ENCODE measurements at regions not wholly inside any gene's neighbourhood (a gene's known extent, or its start where the extent isn't known, plus 50 kb on each side); places are given as distances from the start of the nearest gene placed in this dataset.

DNA sequence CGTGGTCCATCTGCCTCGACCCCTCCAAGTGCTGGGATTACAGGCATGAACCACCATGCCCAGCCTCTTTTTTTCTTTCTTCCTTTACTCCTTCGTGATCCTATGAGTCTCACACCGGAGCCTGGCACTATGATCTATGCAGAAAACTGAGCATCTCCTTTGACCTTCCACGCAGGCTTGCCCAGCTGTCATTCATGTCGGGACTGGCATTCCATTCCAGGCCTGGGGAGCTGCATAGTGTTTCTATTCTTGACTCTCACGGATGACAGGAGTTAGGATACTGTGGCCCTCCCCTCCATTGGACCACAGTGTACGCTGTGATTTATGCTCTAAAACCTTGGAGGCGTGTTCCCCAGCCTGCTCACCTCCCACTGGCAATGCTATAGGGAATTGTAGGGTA lies 611.8 kb downstream of the BRD1 start:
- TF ChIP-seq GATA2 (IDR thresholded peaks at IDR 0.05; ENCODE audit: low read depth, low read length), result no peak
- TF ChIP-seq GATA3 (IDR thresholded peaks at IDR 0.05; ENCODE audit: low read depth, low read length), result no peak
